Neuronal stem cell (in vitro differentiated cells): ENCODE measurements at regions not wholly inside any gene's neighbourhood (a gene's known extent, or its start where the extent isn't known, plus 50 kb on each side); places are given as distances from the start of the nearest gene placed in this dataset.
A peak's percentile ranks its signal among the peaks of the same experiment; 100 is the strongest.
"Not testable (repeated sequence)": the region's sequence is repeated elsewhere in the genome, so short reads cannot be mapped to it uniquely, and the experiment has no call there.

Source experiments
- DNase-seq: peaks from one replicate; pipeline ENCODE4 v3.0.0-alpha.2; 2013; ENCODE audit warnings: low spot score
- H2AFZ ChIP-seq: one replicate; pipeline ENCODE4 v1.6.1; 2013; ENCODE audit warnings: mild to moderate bottlenecking, low read length, inconsistent platforms
- H2AK5ac ChIP-seq: 2 replicates; pipeline ENCODE4 v1.6.1; 2013; ENCODE audit warnings: low read depth, mild to moderate bottlenecking, inconsistent platforms, low read length, moderate library complexity, mixed read lengths
- H2BK120ac ChIP-seq: 2 replicates; pipeline ENCODE4 v1.6.1; 2013; ENCODE audit warnings: low read depth, mild to moderate bottlenecking, inconsistent platforms, low read length, moderate library complexity, mixed read lengths
- H2BK12ac ChIP-seq: one replicate; pipeline ENCODE4 v1.6.1; 2013; ENCODE audit warnings: low read length, inconsistent platforms
- H2BK15ac ChIP-seq: 2 replicates; pipeline ENCODE4 v1.6.1; 2013; ENCODE audit warnings: mild to moderate bottlenecking, low read length, inconsistent platforms, mixed read lengths
- H2BK5ac ChIP-seq: one replicate; pipeline ENCODE4 v1.6.1; 2013; ENCODE audit warnings: inconsistent platforms, mild to moderate bottlenecking, low read length, moderate library complexity
- H3K14ac ChIP-seq: one replicate; pipeline ENCODE4 v1.6.1; 2013; ENCODE audit warnings: low read length, inconsistent platforms
- H3K18ac ChIP-seq: 2 replicates; pipeline ENCODE4 v1.6.1; 2013; ENCODE audit warnings: low read length, inconsistent platforms
- H3K23ac ChIP-seq: 2 replicates; pipeline ENCODE4 v1.6.1; 2013; ENCODE audit warnings: low read depth, mild to moderate bottlenecking, mixed read lengths, low read length, inconsistent platforms; ENCODE audit not compliant: poor library complexity
- H3K27ac ChIP-seq: replicated peaks from 3 replicates; pipeline ENCODE4 v1.5.1; 2013; ENCODE audit warnings: low read length, inconsistent platforms
- H3K27me3 ChIP-seq, 3 experiments: 2 replicates each; pipeline ENCODE4 v1.6.1; 2013; ENCODE audit warnings: low read length in 3 of 3, mild to moderate bottlenecking in 2 of 3, inconsistent platforms in 1 of 3, low read depth in 1 of 3, mixed read lengths in 1 of 3, moderate library complexity in 1 of 3; ENCODE audit not compliant: control insufficient read depth in 3 of 3, insufficient read depth in 3 of 3
- H3K36me3 ChIP-seq, 2 donors: replicated peaks in 1 of 2; 2 replicates each; pipeline ENCODE4 v1.6.1; 2013; ENCODE audit warnings: low read length in 2 of 2; ENCODE audit not compliant: control insufficient read depth in 2 of 2, insufficient read depth in 2 of 2
- H3K4ac ChIP-seq: 2 replicates; pipeline ENCODE4 v1.6.1; 2013; ENCODE audit warnings: inconsistent platforms, mild to moderate bottlenecking, low read length, moderate library complexity
- H3K4me1 ChIP-seq, 2 donors: 1 replicate in 1 of 2; 2 replicates in 1 of 2; pipeline ENCODE4 v1.6.1; 2013; ENCODE audit warnings: low read length in 2 of 2, low read depth in 1 of 2; ENCODE audit not compliant: control insufficient read depth in 2 of 2, insufficient read depth in 1 of 2
- H3K4me2 ChIP-seq: one replicate; pipeline ENCODE4 v1.6.1; 2013; ENCODE audit warnings: mild to moderate bottlenecking, low read length, inconsistent platforms; ENCODE audit not compliant: insufficient read depth, poor library complexity, severe bottlenecking
- H3K4me3 ChIP-seq, 2 donors: 2 replicates each; pipeline ENCODE4 v1.5.1; 2013; ENCODE audit warnings: low read length in 2 of 2, mild to moderate bottlenecking in 2 of 2, inconsistent platforms in 1 of 2, moderate library complexity in 1 of 2
- H3K79me1 ChIP-seq: one replicate; pipeline ENCODE4 v1.6.1; 2013; ENCODE audit warnings: low read depth, mild to moderate bottlenecking, inconsistent platforms, low read length, moderate library complexity
- H3K9ac ChIP-seq: one replicate; pipeline ENCODE4 v1.6.1; 2013; ENCODE audit warnings: mild to moderate bottlenecking, low read depth, low read length, inconsistent platforms; ENCODE audit not compliant: poor library complexity
- H3K9me3 ChIP-seq, 2 donors: replicated peaks in 1 of 2; 2 replicates each; pipeline versions ENCODE3 to v1.6.1; 2013; ENCODE audit warnings: low read length in 2 of 2, mild to moderate bottlenecking in 2 of 2, inconsistent platforms in 1 of 2, low read depth in 1 of 2, mixed read lengths in 1 of 2, moderate library complexity in 1 of 2; ENCODE audit not compliant: control insufficient read depth in 2 of 2, insufficient read depth in 1 of 2
- H4K8ac ChIP-seq: one replicate; pipeline ENCODE4 v1.6.1; 2013; ENCODE audit warnings: low read depth, mild to moderate bottlenecking, inconsistent platforms, low read length, moderate library complexity
- H4K91ac ChIP-seq: one replicate; pipeline ENCODE4 v1.6.1; 2013; ENCODE audit warnings: low read length, low read depth, mild to moderate bottlenecking, inconsistent platforms; ENCODE audit not compliant: poor library complexity
- WGBS, 2 donors: extraction: QIAGEN DNeasy Blood & Tissue Kit; methylation state at CpG; one replicate each; pipeline ENCODE4 v1.1.7; 2013; ENCODE audit warnings: missing lambda C conversion rate in 2 of 2, mixed read lengths in 1 of 2; ENCODE audit not compliant: insufficient read length in 2 of 2, insufficient replicate concordance in 1 of 2; ENCODE audit errors: extremely low coverage in 2 of 2; 5-methylcytosine and 5-hydroxymethylcytosine counted together

DNA sequence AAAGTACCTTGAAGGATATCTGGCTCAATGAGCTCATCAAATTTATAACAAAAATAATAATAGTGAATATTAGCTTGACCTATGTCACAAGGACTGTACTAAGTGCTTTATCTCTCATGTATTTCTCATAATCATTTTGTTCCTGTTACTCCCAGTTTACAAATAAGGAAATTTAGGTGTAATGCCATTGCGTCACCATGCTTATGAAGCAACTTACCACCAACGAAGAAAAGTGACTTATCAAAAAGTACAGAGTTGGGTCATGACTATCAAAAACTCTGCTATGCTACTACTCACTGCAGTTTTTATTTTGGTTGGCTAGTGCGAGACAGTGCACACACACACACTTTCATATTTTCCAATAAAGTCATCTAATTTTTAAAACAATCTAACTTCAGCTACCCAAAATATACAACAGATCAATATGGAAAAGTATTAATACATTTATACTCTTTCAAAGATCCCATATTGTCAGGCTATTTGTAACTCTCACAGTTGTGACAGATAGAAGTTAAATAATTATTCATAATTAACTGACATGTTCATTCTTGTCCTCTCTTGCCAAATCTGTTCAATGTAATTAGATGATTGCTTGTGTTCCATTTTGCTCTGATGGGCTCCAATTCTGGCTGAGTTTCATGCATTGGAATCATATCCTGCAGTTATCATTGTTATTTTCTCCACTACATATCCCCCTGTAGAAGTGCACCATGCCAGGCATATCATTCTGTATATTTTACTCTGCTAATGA lies 119.4 kb downstream of the KCNJ2 start:
- Histone ChIP-seq H2AFZ (no peak overlapping the region), H3K9ac (no peak overlapping the region), H2BK12ac (no peak overlapping the region), H3K4me1 (no peaks in the 10 kb centered on the region), H4K91ac (no peak overlapping the region), H4K8ac (no peak overlapping the region), H3K14ac (no peak overlapping the region), H3K23ac (no peak overlapping the region), H2BK15ac (no peak overlapping the region), H3K18ac (no peak overlapping the region), H2AK5ac (no peak overlapping the region), H3K79me1 (no peaks in the 10 kb centered on the region), H3K36me3 (no peaks in the 10 kb centered on the region), H3K9me3 (no peaks in the 10 kb centered on the region), H2BK120ac (no peak overlapping the region), H3K4ac (no peak overlapping the region), H3K4me3 (no peak overlapping the region), H3K27ac (no peak overlapping the region), H3K27me3 (no peaks in the 10 kb centered on the region), H3K4me2 (no peak overlapping the region), H2BK5ac (no peak overlapping the region)
- no CpG with 5 or more reads among the region's 3 CpGs for WGBS, 2 donors
- DNase-seq, result no peak

DNA sequence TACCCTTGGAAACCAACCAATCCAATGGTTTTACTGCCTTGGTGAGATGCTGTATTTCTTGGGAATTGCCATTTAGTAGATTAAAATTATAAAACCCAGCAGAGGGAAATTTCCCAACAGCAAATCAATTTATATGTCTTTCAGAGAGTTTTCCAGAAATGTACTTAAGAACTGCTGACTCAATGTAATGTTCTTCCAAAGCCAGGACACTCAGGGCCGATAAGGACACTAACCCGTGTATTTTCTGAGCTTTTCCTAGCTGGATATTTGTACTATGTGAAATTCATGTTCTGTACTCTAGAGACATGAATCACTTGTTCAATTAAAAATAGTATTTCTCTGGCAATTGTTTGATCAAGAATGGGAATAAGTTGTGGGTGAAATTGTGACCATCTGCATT lies 121.4 kb downstream of the KCNJ2 start:
- Histone ChIP-seq H3K79me1 (no peaks in the 10 kb centered on the region), H2BK120ac (no peak overlapping the region), H3K4ac (no peak overlapping the region), H4K91ac (no peak overlapping the region), H4K8ac (no peak overlapping the region), H3K4me2 (no peak overlapping the region), H3K18ac (no peak overlapping the region), H2AFZ (no peak overlapping the region), H3K9me3 (no peaks in the 10 kb centered on the region), H3K27me3 (no peaks in the 10 kb centered on the region), H2BK15ac (no peak overlapping the region), H3K4me1 (no peaks in the 10 kb centered on the region), H2BK12ac (no peak overlapping the region), H3K9ac (no peak overlapping the region), H3K36me3 (no peaks in the 10 kb centered on the region), H3K4me3 (no peak overlapping the region), H2AK5ac (no peak overlapping the region), H3K23ac (no peak overlapping the region), H3K14ac (no peak overlapping the region), H2BK5ac (no peak overlapping the region), H3K27ac (no peak overlapping the region)
- no CpG with 5 or more reads among the region's 2 CpGs for WGBS, 2 donors
- DNase-seq, result no peak

DNA sequence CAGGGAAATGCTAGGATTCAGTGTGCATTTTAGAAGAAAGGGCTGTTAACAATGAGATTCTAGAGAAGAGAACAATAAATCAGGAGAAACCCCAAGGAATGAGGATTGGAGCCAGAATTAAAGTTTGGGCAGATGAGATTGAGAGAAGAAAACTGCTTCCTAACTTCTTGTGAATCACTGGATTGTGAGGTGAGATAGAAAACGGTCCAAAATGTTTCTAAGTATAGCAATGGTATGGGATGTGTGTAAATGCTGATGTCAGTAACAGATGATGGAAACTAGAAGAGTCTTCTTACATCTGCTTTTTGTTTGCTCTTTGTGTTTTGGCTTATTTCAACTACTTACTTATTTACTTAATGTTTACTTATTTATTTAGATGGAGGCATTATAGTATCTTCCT lies 123.0 kb downstream of the KCNJ2 start:
- Histone ChIP-seq H3K27ac (no peak overlapping the region), H4K91ac (no peak overlapping the region), H3K18ac (no peak overlapping the region), H2AK5ac (no peak overlapping the region), H2BK5ac (no peak overlapping the region), H2BK12ac (no peak overlapping the region), H3K9ac (no peak overlapping the region), H3K36me3 (no peaks in the 10 kb centered on the region), H3K14ac (no peak overlapping the region), H3K9me3 (no peaks in the 10 kb centered on the region), H3K79me1 (no peaks in the 10 kb centered on the region), H2AFZ (peak overlapping the region; percentile 59), H2BK120ac (no peak overlapping the region), H3K4me2 (no peak overlapping the region), H3K4ac (no peak overlapping the region), H4K8ac (no peak overlapping the region), H3K27me3 (no peaks in the 10 kb centered on the region), H2BK15ac (no peak overlapping the region), H3K4me3 (no peak overlapping the region), H3K23ac (no peak overlapping the region), H3K4me1 (no peaks in the 10 kb centered on the region)
- no peak for DNase-seq
- WGBS, 2 donors, result no CpG with 5 or more reads among the region's 1 CpG

GRCh38 chr17:70293564-70294310 lies 124.4 kb downstream of the KCNJ2 start:
- H3K27ac ChIP-seq, H4K91ac ChIP-seq, DNase-seq, H3K4me1 ChIP-seq, H3K79me1 ChIP-seq, H3K36me3 ChIP-seq, H3K27me3 ChIP-seq, H2BK120ac ChIP-seq, H2BK12ac ChIP-seq, H3K9me3 ChIP-seq, H3K4me2 ChIP-seq, H2AFZ ChIP-seq, H3K9ac ChIP-seq, H2BK15ac ChIP-seq, H3K23ac ChIP-seq, H4K8ac ChIP-seq, H2BK5ac ChIP-seq, H3K4me3 ChIP-seq, H3K14ac ChIP-seq, H3K4ac ChIP-seq, H2AK5ac ChIP-seq, H3K18ac ChIP-seq: not testable (repeated sequence)
- no CpG with 5 or more reads among the region's 6 CpGs for WGBS, 2 donors
